ENCODE measurements at regions not wholly inside any gene's neighbourhood (a gene's known extent, or its start where the extent isn't known, plus 50 kb on each side); places are given as distances from the start of the nearest gene placed in this dataset.

- TF ChIP-seq ZNF274 (IDR thresholded peaks at IDR 0.05; ENCODE audit: low read depth, low read length) (no peak), SUZ12 (IDR thresholded peaks at IDR 0.05; ENCODE audit: extremely low read depth, insufficient read depth, insufficient read length) (no peak)
Measured at GRCh38 chr4:33954759-33955158, 2289.6 kb downstream of the ARAP2 start.

All from NT2/D1 (cell line).